KG1 (cell line): ENCODE measurements at regions not wholly inside any gene's neighbourhood (a gene's known extent, or its start where the extent isn't known, plus 50 kb on each side); places are given as distances from the start of the nearest gene placed in this dataset.
A peak's percentile ranks its signal among the peaks of the same experiment; 100 is the strongest.

ENCODE experiments used
- DNase-seq: peaks from one replicate; lab custom pipeline; 2025; lab: John Stamatoyannopoulos, UW

DNA sequence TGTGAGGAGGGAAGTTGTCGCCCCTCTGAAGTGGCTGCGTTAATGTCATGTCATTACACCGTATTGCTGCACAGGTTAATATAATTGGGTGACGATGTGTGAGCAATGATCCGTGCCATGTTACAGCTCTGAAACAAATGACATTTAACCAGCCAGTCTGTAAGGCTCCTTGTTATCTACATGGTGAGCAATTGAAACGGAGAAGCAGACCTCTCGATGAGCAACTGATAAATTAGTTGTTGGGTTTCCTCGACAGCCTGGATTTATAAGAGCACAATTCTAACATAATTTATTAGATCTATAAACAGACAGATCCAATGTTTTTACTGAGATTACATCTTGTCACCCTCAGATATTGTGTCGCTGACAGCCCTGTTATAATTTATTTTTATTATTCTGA lies 49.9 kb upstream of the MAFB start:
- DNase-seq, result no peak

DNA sequence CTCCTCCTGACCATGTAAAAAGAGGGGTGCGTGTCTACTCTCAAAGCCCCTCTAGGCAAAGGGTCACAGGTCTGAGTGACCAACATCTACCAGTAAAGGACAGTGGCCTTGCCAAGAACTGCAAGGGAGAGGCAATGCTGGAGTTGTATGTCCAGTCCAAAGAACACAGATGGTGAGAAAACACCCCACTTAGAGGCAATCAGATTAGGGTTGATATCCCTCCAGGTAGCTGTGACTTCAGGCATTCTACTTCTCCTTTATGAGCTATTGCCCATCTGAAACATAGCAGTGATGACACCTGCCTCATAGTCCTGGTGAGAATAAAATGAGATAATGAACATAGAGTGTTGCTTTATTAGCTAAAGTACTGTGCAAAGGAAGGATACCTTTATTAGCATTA lies 50.8 kb upstream of the MAFB start:
- no peak for DNase-seq

GRCh38 chr20:40741507-40742106 lies 52.6 kb upstream of the MAFB start:
- peak; percentile 34 for DNase-seq

DNA sequence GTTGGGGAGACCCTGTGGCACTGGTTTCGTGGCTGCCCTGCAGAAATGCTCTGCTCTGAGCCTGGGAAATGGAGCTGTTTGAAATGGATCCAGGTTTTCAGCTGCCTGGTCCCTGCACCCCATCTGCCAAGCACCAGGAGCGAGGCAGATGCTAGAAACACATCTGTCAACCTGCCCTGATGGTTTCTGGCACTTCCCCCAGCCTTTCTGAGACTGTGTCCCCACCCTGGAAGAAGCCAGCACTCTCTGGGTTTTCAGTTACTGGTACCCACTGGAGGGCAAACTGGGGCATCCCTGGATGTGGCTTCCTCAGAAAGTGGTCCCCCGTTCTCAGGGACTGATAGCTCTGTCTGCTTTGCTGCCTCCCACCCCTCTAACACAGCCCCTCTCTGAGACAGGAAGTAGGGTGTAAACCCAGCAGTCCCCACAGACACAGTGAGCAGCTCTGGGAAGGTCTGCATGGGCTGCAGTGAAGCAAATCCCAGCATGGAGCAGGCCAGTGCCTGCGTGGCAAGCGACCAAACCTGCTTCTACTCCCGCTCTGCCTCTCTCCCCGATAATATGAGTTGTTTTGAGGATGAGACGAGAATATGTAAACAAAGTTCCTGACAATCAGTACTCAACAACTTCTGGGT lies 54.2 kb upstream of the MAFB start:
- no peak for DNase-seq

GRCh38 chr20:40744072-40744817 lies 55.2 kb upstream of the MAFB start:
- no peak for DNase-seq

- no peak for DNase-seq
Observed at GRCh38 chr20:40744818-40745175, 55.8 kb upstream of the MAFB start.

DNA sequence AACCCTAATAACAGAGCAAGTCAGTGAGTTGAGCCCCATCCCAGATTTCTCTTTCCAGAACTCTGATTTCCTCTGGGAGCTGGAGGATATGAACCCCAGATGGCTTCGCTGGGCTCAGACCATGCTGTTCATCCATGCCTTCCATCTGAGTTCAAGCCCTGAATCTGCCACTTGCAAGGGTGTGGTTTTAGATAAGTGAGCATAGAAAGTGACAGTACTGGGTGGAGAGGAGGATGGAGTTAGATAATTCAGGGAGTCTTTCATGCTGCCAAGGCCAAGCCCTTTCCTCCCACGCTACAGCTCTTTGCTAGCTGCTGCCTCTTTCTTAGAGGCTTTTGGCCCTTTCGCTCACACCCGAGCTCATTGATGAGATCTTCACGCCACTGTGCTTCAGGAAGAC lies 57.2 kb upstream of the MAFB start:
- no peak for DNase-seq

DNA sequence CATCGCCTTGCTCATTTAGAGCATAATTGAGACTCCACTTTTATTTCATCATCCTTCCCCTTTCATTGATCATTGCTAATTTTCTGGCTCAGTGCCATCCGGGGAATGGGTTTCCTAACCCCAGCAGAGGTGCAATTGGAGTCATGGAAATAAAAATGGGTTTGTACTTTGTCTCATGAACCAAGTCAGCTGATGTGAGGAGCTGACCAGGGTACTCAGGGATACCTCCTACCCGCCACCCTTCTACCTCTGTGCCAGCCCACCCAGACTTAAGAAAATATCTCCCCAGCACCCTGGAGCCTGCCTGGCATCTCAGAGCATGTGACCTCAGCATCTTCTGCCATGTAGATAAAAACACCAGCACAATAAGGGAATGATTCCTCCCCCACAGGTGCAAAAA lies 59.1 kb upstream of the MAFB start:
- no peak for DNase-seq

- no peak for DNase-seq
Observed at GRCh38 chr20:40749985-40750506, 61.0 kb upstream of the MAFB start.

- DNase-seq, result no peak
Observed at GRCh38 chr20:40750541-40751035, 61.6 kb upstream of the MAFB start.

GRCh38 chr20:40753472-40753871 lies 64.4 kb upstream of the MAFB start:
- no peak for DNase-seq

- no peak for DNase-seq
Observed at GRCh38 chr20:40754339-40754943, 65.4 kb upstream of the MAFB start.

DNA sequence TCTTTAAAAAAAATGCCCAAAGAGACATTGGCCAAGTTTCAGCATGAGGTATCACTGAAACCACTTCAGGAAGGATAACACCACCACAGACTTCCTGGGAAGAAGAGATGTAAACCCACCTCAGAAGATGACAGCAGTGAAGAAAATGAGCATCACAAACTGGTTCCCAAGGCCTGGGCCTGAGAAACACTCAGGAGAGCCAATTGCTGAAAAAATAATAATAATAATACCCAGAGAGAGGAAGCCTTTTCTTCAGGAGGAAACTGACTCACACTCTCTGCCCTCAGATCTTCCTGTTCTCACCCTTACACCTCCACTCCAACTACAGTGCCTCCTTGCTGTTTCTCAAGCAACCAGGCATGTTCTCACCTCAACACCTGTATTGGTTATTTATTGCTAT lies 68.1 kb upstream of the MAFB start:
- DNase-seq, result no peak

- no peak for DNase-seq
Observed at GRCh38 chr20:40758790-40759189, 69.8 kb upstream of the MAFB start.

- DNase-seq, result no peak
Observed at GRCh38 chr20:40760399-40760798, 71.4 kb upstream of the MAFB start.

- no peak for DNase-seq
Observed at GRCh38 chr20:40763646-40764295, 74.7 kb upstream of the MAFB start.

DNA sequence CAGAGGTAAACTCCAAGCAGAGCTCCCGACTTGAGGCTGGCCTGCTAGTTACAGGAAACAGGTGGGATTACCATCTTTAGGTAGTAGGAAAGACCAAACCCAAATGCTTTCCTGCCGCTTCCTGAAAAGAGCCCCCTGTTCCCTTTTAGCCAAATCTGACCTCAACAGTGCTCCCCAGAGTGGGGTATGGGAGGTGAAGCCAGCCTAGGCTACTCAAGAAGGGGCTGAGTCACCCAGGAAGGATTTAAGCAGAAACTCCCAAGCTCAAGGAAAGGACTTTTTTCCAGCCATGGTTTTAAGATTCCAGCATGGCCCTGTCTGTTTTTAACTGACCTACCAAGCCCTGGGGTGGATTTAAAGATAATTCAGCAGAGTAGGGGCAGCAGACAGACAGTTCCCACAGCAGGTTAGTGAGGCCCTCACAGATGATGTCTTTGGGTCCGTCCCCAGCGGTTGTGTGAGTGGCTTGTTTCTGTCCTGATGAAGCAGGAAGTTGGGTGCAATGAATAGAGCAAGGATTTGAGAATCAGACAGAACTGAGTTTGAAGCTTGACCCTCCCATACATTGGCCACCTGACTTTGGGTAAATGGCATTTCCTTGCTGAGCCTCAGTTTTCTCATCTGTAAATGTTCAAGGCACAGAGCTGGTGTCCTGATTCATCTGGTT lies 76.9 kb upstream of the MAFB start:
- DNase-seq, result no peak

- no peak for DNase-seq
Observed at GRCh38 chr20:40766790-40767614, 78.0 kb upstream of the MAFB start.

DNA sequence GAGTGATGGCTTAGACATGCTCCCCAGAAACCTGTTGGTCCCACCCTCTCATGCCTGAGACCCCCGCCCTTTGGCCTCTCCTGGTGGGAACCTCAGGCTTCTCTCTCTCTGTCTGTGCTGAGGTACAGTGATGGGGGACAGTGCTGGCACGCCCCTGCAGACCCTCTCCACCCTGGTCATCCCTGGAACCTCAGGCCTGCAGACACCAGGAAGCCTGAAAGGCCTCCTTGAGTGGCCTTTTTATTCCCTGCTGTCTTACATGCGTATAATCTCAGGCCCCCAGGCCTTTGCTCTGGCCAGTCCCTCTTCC lies 78.5 kb upstream of the MAFB start:
- DNase-seq, result no peak

DNA sequence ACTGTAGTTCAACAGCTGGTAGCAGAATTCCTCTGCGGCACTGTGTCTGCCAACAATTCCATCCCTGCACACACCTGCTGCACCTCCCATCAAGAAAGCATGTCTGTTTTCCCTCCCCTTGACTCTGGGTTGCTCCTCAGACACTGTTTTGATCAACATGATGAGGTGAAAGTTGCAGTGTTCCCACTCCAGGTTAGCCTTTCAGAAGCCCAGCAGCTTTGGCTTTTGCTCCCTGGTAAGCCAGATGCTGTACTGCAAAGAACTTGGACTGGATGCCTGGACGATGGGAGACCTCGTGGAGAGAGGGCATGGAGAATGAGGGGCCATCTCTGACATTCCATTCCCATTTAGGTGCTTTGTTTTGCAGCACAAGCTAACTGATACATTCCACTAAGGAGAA lies 79.1 kb upstream of the MAFB start:
- no peak for DNase-seq

DNA sequence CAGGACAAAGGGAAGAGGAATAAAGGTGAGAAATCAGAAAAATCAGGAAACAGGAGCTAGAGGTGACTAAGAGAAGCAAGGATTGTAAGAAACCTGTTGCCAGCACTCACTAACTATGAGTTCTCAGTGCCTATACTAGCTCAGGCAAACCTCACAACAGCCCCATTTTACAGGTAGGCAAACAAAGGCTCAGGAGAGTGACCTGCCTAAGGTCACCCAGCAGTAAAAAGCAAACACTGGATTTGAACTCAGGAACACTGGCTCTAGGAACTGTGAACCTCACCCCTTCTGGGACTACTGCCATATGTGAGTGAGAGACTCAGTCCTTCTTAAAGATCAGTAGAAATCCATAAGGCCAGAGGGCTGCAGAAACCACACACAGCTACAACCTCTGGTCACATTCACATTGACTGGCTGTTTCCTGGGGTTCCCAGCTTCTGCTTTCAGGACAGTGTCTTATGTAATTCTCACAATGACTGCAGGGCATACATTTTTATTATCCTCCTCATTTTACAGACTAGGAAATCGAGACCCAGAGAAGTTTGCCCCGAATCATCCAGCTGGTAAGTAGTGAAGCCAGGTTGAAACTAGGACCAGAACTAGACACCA lies 80.7 kb upstream of the MAFB start:
- no peak for DNase-seq
